Stimulated activated memory B cell treated with anti-CD40 and anti-IgM and Interleukin-4, amounts not matched to agents 10 μg/mL and 1 μg/mL and 100 μg/mL, for 72 hours (primary cell): ENCODE measurements at regions not wholly inside any gene's neighbourhood (a gene's known extent, or its start where the extent isn't known, plus 50 kb on each side); places are given as distances from the start of the nearest gene placed in this dataset.
"Not testable (repeated sequence)": the region's sequence is repeated elsewhere in the genome, so short reads cannot be mapped to it uniquely, and the experiment has no call there.

ENCODE experiments used
- ATAC-seq: fragments of 150-1000 bp; cut with Tn5 transposase; 2 replicates; pipeline ENCODE4 v1.10.0; 2021
- H3K27ac Mint-ChIP-seq: one replicate; pipeline ENCODE4 v1.8.0; 2022; ENCODE audit warnings: mild to moderate bottlenecking, mixed read lengths
- H3K27me3 Mint-ChIP-seq: one replicate; pipeline ENCODE4 v1.8.0; 2022; ENCODE audit warnings: mixed read lengths
- H3K36me3 Mint-ChIP-seq: one replicate; pipeline ENCODE4 v1.8.0; 2022; ENCODE audit warnings: mixed read lengths
- H3K4me1 Mint-ChIP-seq: one replicate; pipeline ENCODE4 v1.8.0; 2022; ENCODE audit warnings: mixed read lengths
- H3K4me3 Mint-ChIP-seq: one replicate; pipeline ENCODE4 v1.8.0; 2022; ENCODE audit warnings: mild to moderate bottlenecking, moderate library complexity, mixed read lengths
- H3K9me3 Mint-ChIP-seq: one replicate; pipeline ENCODE4 v1.8.0; 2022; ENCODE audit warnings: mixed read lengths

DNA sequence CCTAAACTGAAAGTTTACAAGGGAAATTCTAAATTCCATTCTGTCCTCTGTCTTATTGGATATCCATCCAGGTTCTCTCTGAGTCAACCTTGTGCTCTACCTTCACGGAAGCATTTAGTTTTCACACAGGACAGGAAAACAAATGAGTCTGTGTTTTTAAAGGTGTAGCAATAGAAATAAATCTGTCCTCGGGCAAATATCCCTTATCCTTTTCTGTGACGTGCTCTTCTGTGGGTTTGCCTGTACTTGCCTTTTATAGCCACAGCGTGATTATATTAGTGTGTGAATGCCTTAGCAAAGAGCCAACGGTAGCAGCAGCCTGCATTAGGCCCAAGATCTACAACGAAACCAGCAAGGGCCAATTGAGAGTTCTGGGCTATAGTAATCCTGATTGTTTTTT lies 127.2 kb upstream of the PLSCR5 start:
- H3K36me3 Mint-ChIP-seq = no peaks in the 10 kb centered on the region
- no peak overlapping the region for H3K27ac Mint-ChIP-seq
- no peak for ATAC-seq
- H3K4me1 Mint-ChIP-seq = no peaks in the 10 kb centered on the region
- no peaks in the 10 kb centered on the region for H3K27me3 Mint-ChIP-seq
- peaks cover 14% of the 10 kb centered on the region for H3K9me3 Mint-ChIP-seq
- no peak overlapping the region for H3K4me3 Mint-ChIP-seq

DNA sequence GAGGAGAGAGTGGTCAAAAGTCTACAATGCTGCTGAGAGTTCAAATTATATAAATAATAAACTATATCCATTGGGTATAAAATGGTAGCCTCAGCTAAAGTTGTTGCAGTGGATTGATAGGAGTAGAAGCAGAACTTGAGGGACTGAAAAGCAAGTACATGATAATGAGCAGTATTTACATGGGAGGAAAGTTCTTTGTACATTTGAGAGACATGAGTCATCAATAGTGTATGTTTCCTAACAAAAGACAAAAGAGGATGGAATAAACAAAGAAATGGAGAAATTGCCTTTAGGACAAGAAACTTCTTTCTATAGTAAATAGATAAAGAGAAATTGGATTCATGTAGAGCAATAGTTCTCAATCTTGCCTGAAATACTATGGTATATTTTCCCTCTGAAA lies 110.0 kb upstream of the PLSCR5 start:
- no peak overlapping the region for H3K27ac Mint-ChIP-seq
- no peaks in the 10 kb centered on the region for H3K4me1 Mint-ChIP-seq
- no peaks in the 10 kb centered on the region for H3K36me3 Mint-ChIP-seq
- no peak for ATAC-seq
- H3K27me3 Mint-ChIP-seq = no peaks in the 10 kb centered on the region
- no peak overlapping the region for H3K4me3 Mint-ChIP-seq
- peaks cover 4% of the 10 kb centered on the region for H3K9me3 Mint-ChIP-seq

DNA sequence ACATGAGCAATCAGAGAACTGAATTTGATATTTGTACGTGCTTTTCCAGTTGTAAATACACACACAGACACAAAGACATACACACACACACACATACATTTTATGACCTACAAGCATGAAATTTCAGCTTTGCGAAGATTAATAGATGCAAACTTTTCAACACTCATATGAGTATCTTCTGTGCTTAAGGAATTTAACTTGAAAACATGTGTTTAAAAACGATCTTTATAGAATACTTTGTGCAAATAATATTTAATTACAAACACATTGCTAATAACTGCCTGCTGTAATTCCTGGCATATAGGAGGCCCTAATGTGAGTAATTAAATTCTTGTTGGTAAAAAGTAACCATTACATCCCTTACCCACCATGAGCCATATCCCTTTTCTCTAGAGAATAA lies 107.7 kb upstream of the PLSCR5 start:
- Mint-ChIP-seq H3K36me3 (no peaks in the 10 kb centered on the region), H3K27me3 (no peaks in the 10 kb centered on the region), H3K4me1 (no peaks in the 10 kb centered on the region), H3K9me3 (peaks cover 4% of the 10 kb centered on the region), H3K4me3 (no peak overlapping the region), H3K27ac (no peak overlapping the region)
- no peak for ATAC-seq

DNA sequence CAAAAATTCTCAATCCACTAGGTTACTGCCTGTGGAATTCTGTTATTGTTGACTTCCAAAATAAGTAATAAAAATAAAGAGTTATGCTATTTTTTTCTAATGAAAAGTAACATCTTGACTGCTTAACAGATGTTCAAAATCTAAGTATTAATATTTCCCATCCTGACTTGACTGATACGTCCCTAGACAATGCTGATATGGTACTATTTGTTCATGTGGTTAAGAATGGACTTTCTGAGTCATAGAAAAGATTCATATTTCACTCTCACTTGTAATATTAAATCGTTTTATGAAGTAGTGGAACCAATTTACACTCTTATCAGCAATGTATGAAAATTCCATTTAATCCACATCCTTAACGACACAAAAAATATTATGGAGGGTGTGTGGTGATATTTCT lies 104.8 kb upstream of the PLSCR5 start:
- ATAC-seq = no peak
- Mint-ChIP-seq H3K4me3 (no peak overlapping the region), H3K27me3 (no peaks in the 10 kb centered on the region), H3K4me1 (no peaks in the 10 kb centered on the region), H3K27ac (no peak overlapping the region), H3K9me3 (peaks cover 5% of the 10 kb centered on the region), H3K36me3 (no peaks in the 10 kb centered on the region)

DNA sequence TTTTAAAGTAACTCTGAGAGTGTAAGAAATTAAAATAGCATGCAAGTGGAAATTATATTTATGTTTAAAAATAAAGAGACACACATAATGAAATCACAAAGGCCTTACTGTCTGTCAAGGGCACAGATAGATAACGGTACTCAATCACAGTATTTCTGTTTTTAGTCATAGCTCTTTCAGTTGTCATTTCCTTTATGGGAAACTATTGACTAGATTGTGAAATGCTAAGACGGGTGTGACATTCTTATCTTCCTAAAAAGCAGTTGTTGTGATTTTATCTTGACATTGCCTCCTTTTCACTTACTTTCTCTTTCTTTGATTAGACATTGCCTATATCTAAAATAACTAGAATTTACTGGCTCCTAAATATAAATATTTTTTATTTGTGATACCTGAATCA lies 100.1 kb upstream of the PLSCR5 start:
- no peak overlapping the region for H3K4me3 Mint-ChIP-seq
- H3K27me3 Mint-ChIP-seq = no peaks in the 10 kb centered on the region
- ATAC-seq = no peak
- no peaks in the 10 kb centered on the region for H3K4me1 Mint-ChIP-seq
- peaks cover 2% of the 10 kb centered on the region for H3K9me3 Mint-ChIP-seq
- no peaks in the 10 kb centered on the region for H3K36me3 Mint-ChIP-seq
- H3K27ac Mint-ChIP-seq = no peak overlapping the region

DNA sequence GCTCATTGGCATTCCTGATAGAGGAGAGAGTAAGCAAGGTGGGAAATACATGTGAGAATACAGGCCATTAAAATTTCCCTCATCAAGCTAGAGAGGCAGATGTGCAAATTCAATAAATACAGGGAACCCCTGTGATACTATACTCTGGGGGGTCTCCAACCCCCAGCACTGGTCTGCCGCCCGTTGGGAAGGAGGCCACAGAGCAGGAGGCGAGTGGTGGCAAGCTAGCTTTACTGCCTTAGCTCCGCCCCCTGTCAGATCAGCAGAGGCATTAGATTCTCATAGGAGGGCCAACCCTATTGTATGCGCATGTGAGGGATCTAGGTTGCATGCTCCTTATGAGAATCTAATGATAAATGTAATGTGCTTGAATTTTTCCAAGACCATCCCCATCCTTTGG lies 97.1 kb upstream of the PLSCR5 start:
- H3K9me3 Mint-ChIP-seq = peaks cover 2% of the 10 kb centered on the region
- H3K27me3 Mint-ChIP-seq = no peaks in the 10 kb centered on the region
- no peaks in the 10 kb centered on the region for H3K4me1 Mint-ChIP-seq
- no peak overlapping the region for H3K27ac Mint-ChIP-seq
- no peak overlapping the region for H3K4me3 Mint-ChIP-seq
- ATAC-seq = no peak
- H3K36me3 Mint-ChIP-seq = no peaks in the 10 kb centered on the region

DNA sequence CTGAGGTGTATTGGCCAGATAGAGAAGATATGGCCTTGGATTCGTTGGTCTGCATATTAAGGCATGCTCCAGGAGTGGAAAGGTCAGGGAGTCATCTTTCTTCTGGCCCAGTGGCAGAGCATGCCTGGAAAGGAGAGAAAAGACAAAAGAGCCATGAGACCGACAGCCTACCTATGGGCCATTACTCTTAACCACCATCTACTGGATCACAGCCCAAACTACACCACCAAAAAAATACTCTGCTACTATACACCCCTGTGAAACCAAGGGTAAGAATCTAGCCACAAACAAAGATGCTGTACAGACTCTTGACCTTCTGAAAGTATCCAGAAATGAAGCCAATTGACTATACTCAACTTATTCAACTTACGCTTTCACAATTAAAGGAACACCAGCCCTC lies 96.1 kb upstream of the PLSCR5 start:
- Mint-ChIP-seq H3K4me3 (no peak overlapping the region), H3K4me1 (no peaks in the 10 kb centered on the region), H3K36me3 (no peaks in the 10 kb centered on the region), H3K27ac (no peak overlapping the region), H3K27me3 (no peaks in the 10 kb centered on the region), H3K9me3 (peaks cover 2% of the 10 kb centered on the region)
- ATAC-seq = no peak

DNA sequence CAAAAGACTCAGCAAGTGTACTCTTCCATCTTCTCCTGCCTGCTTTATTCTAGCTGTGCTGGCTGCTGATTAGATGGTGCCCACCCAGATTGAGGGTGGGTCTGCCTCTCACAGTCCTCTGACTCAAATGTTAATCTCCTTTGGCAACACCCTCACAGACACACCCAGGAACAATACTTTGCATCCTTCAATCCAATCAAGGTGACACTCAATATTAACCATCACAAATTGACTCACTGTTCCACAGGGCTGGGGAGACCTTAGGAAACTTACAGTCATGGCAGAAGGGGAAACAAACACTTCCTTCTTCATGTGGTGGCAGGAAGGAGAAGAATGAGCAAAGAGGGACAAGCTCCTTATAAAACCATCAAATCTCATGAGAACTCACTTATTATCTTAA lies 94.9 kb upstream of the PLSCR5 start:
- H3K9me3 Mint-ChIP-seq, H3K27ac Mint-ChIP-seq, H3K4me3 Mint-ChIP-seq, H3K27me3 Mint-ChIP-seq, H3K4me1 Mint-ChIP-seq, H3K36me3 Mint-ChIP-seq, ATAC-seq: not testable (repeated sequence)

DNA sequence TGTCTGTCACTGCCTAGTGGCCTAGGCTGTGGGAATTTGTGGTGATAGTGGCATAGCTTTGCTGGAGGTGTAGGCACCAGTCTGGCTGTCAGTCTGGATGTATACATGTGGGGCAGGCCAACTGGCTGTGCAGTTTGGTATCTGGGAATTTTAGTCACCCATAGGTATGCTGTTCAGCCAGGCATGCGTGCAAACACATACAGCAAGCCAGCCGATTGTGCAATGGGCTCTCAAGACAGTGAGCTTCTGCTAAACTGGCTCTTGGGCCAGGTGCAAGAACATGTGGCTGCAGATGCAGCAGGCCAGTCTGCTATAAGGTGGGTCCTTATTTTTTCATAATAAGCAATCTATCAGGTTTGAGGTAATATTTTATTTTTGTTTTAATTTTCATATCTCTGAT lies 87.1 kb upstream of the PLSCR5 start:
- Mint-ChIP-seq H3K36me3 (no peaks in the 10 kb centered on the region), H3K27me3 (no peaks in the 10 kb centered on the region), H3K4me1 (no peaks in the 10 kb centered on the region), H3K9me3 (peaks cover 9% of the 10 kb centered on the region), H3K27ac (no peak overlapping the region), H3K4me3 (no peak overlapping the region)
- no peak for ATAC-seq

DNA sequence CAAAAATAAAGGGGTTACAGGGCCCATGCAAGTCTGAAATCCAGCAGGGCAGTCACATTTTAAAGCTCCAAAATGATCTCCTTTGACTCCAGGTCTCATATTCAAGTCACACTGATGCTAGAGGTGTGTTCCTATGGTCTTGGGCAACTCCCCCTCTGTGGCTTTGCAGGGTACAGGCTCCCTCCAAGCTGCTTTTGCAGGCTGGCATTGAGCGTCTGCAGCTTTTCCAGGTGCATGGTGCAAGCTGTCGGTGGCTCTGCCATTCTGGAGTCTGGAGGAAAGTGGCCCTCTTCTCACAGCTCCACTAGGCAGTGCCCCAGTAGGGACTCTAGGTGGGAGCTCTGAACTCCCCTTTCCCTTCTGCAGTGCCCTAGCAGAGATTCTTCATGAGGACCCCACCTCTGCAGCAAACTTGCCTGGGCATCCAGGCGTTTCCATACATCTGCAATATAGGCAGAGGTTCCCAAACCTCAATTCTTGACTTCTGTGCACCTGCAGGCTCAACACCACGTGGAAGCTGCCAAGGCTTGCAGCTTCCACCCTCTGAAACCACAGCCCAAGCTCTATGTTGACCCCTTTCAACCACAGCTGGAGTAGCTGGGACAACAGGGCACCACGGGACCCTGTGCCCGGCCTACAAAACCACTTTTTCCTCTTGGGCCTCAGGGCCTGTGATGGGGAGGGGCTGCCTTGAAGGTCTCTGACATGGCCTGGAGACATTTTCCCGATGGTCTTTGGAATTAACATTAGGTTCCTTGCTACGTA lies 80.1 kb upstream of the PLSCR5 start:
- no peaks in the 10 kb centered on the region for H3K36me3 Mint-ChIP-seq
- no peak overlapping the region for H3K4me3 Mint-ChIP-seq
- no peak overlapping the region for H3K27ac Mint-ChIP-seq
- no peaks in the 10 kb centered on the region for H3K9me3 Mint-ChIP-seq
- no peaks in the 10 kb centered on the region for H3K27me3 Mint-ChIP-seq
- no peak for ATAC-seq
- H3K4me1 Mint-ChIP-seq = no peaks in the 10 kb centered on the region

DNA sequence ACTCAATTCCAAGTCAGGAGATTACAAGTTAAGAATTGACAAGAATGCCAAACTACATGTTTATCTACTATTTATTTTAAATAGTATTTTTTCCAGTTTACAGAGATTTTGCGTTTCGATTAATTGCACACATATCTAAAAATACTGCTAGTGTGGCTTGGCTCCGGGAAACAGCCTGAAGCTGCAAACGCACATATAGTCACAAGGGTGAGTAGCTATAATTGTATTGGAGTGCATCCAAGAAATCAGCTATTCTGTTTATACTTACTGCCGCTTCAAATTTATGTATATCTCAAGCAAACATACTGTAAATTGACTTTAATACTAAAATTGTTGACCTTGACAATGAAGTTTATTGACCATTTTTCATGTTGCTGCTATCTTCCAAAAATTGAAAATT lies 77.0 kb upstream of the PLSCR5 start:
- Mint-ChIP-seq H3K36me3 (no peaks in the 10 kb centered on the region), H3K9me3 (no peaks in the 10 kb centered on the region), H3K27me3 (no peaks in the 10 kb centered on the region), H3K4me3 (no peak overlapping the region), H3K27ac (no peak overlapping the region), H3K4me1 (no peaks in the 10 kb centered on the region)
- no peak for ATAC-seq

DNA sequence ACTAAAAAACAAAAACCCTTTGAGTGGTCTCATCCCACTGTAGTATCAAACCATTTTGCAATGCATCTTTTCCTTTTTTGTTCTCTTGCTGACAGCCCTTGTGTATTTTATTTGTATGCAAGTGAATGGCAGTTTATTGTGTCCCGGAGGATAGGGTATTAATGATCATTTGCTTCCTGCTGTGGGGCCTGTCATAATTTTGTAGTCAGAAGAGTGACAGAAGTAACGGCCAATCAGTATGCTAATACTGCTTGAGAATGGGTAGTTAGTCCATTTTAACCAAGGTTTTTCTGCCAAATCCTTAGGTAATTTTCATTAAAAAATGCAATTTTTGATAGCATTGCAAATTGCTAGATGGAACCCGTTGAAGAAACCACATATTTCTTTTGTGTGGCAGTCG lies 75.5 kb upstream of the PLSCR5 start:
- Mint-ChIP-seq H3K27me3 (no peaks in the 10 kb centered on the region), H3K9me3 (no peaks in the 10 kb centered on the region), H3K27ac (no peak overlapping the region), H3K4me3 (no peak overlapping the region), H3K36me3 (no peaks in the 10 kb centered on the region), H3K4me1 (no peaks in the 10 kb centered on the region)
- no peak for ATAC-seq

DNA sequence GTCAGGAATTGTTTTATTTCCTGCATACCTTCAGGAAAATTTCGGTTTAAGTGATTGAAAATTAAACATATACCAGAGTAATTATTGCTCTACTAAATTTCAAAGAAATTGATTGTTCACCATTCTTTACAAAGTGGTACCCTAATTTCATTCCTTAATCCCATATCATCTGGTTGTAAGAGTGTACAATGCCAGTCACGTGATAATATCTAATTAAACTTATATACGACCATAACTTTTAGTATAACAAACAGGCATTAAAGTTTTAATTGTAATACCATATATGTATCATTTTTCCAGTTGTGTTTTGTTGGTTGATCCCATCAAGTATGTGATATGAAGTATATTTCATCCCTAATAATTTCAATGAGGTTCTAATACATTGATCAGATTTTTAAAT lies 74.8 kb upstream of the PLSCR5 start:
- no peak overlapping the region for H3K4me3 Mint-ChIP-seq
- no peak for ATAC-seq
- no peaks in the 10 kb centered on the region for H3K36me3 Mint-ChIP-seq
- H3K27me3 Mint-ChIP-seq = no peaks in the 10 kb centered on the region
- H3K4me1 Mint-ChIP-seq = no peaks in the 10 kb centered on the region
- no peaks in the 10 kb centered on the region for H3K9me3 Mint-ChIP-seq
- no peak overlapping the region for H3K27ac Mint-ChIP-seq

DNA sequence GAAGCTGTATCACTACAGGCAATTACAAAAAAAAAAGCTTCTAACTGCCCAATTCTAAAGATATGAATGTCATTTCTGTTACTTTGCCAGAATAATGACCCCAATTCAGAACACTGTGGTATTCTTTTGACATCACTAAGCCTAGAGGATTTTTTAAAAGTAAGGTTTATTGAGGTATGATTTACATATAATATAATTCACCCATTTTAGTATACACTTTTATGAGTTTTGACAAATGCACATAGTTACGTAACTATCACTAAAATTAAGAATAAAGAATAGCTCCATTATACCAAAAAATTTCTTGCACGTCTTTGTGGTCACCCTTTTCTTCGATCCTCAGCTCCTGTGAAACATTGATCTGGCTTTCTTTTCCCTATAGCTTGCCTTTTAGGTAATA lies 74.0 kb upstream of the PLSCR5 start:
- H3K27me3 Mint-ChIP-seq = no peaks in the 10 kb centered on the region
- no peaks in the 10 kb centered on the region for H3K4me1 Mint-ChIP-seq
- no peaks in the 10 kb centered on the region for H3K36me3 Mint-ChIP-seq
- H3K27ac Mint-ChIP-seq = no peak overlapping the region
- no peaks in the 10 kb centered on the region for H3K9me3 Mint-ChIP-seq
- no peak overlapping the region for H3K4me3 Mint-ChIP-seq
- no peak for ATAC-seq

DNA sequence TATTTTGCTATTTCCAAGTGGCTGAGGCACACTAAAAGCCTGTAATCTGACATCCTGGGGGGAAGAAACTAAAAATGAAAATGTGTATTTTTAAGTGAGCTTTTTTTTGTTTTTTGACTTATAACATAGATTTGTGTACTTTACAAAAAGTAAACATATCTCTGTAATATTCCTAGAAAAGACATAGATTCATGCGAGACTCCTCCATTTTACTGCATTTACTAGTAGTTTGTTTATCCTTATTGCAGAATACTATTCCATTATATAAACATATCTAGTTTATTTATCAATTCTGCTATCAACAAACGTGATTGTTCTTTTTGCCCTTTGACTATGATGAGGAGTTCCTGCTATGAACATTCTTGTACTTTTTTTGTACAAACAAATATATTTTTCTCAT lies 67.8 kb upstream of the PLSCR5 start:
- Mint-ChIP-seq H3K4me3 (no peak overlapping the region), H3K4me1 (no peaks in the 10 kb centered on the region), H3K9me3 (no peaks in the 10 kb centered on the region), H3K27ac (no peak overlapping the region), H3K36me3 (no peaks in the 10 kb centered on the region), H3K27me3 (no peaks in the 10 kb centered on the region)
- ATAC-seq = no peak

DNA sequence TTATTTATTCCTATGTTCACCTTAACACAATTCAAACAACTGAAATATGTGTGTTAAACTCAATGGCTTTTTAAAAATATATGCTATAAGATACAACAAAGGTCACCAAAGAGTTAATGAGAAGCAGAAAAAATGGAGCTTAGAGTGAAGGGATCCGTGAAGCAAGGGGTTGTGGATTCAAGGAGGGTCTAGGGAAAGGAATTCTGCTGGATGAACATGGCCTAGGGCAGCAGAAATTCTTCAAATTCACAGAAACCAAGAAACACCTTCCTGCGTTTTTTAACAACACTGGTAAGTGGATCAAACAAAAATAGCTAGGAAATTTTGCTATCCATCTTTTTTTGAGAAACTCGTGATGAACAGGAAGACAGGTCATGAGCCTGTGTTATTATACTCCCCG lies 59.3 kb upstream of the PLSCR5 start:
- Mint-ChIP-seq H3K9me3 (peaks cover 8% of the 10 kb centered on the region), H3K27me3 (no peaks in the 10 kb centered on the region), H3K36me3 (no peaks in the 10 kb centered on the region), H3K4me3 (no peak overlapping the region), H3K27ac (no peak overlapping the region), H3K4me1 (no peaks in the 10 kb centered on the region)
- ATAC-seq = no peak

DNA sequence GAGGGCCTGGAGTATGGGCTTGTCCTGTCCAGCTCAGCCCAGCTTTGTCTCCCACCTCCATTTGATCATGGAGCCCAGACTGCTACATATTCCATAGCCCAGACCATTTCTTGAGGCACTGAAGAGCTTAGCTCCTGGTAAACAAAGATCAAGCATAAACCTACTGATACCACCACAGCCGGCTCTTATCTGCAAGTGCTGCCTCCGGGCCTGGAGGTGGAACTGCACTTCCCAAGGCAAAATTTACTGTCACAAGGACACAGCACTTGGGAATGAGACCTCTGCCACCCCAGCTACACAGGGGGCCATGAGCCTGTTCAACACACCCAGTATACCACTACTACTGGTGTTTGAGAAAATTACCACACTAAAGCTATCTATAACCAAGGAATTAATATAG lies 53.7 kb upstream of the PLSCR5 start:
- ATAC-seq = no peak

More for the DNA sequence above, 53.7 kb upstream of the PLSCR5 start:
- Mint-ChIP-seq H3K4me1 (no peaks in the 10 kb centered on the region), H3K27me3 (no peaks in the 10 kb centered on the region), H3K36me3 (no peaks in the 10 kb centered on the region), H3K4me3 (no peak overlapping the region), H3K9me3 (peaks cover 8% of the 10 kb centered on the region), H3K27ac (no peak overlapping the region)
